ENCODE measurements at regions not wholly inside any gene's neighbourhood (a gene's known extent, or its start where the extent isn't known, plus 50 kb on each side); places are given as distances from the start of the nearest gene placed in this dataset.

- DNase-seq: no peak
These were observed 1473.8 kb downstream of the TBC1D22A start for GRCh38 chr22:48236261-48236660.

- no peak for DNase-seq
These were observed 1473.3 kb downstream of the TBC1D22A start for GRCh38 chr22:48235744-48236143.

GRCh38 chr22:48234011-48234410 lies 1471.6 kb downstream of the TBC1D22A start:
- DNase-seq: no peak

GRCh38 chr22:48233586-48233985 lies 1471.1 kb downstream of the TBC1D22A start:
- DNase-seq: no peak

GRCh38 chr22:48228468-48228867 lies 1466.0 kb downstream of the TBC1D22A start:
- no peak for DNase-seq

- DNase-seq: no peak
These were observed 1465.0 kb downstream of the TBC1D22A start for GRCh38 chr22:48227341-48228018.

- no peak for DNase-seq
These were observed 1463.9 kb downstream of the TBC1D22A start for GRCh38 chr22:48226026-48227013.

- no peak for DNase-seq
These were observed 1461.9 kb downstream of the TBC1D22A start for GRCh38 chr22:48224332-48224731.

GRCh38 chr22:48223488-48224190 lies 1461.2 kb downstream of the TBC1D22A start:
- no peak for DNase-seq

GRCh38 chr22:48222742-48223487 lies 1460.5 kb downstream of the TBC1D22A start:
- DNase-seq: no peak

GRCh38 chr22:48218889-48219420 lies 1456.5 kb downstream of the TBC1D22A start:
- no peak for DNase-seq

GRCh38 chr22:48217596-48217995 lies 1455.1 kb downstream of the TBC1D22A start:
- DNase-seq: no peak

GRCh38 chr22:48212727-48213126 lies 1450.3 kb downstream of the TBC1D22A start:
- no peak for DNase-seq

- no peak for DNase-seq
These were observed 1448.4 kb downstream of the TBC1D22A start for GRCh38 chr22:48210812-48211211.

- DNase-seq: no peak
These were observed 1447.7 kb downstream of the TBC1D22A start for GRCh38 chr22:48210198-48210580.

GRCh38 chr22:48209473-48210197 lies 1447.2 kb downstream of the TBC1D22A start:
- DNase-seq: no peak

- no peak for DNase-seq
These were observed 1446.4 kb downstream of the TBC1D22A start for GRCh38 chr22:48208894-48209293.

GRCh38 chr22:48207919-48208535 lies 1445.6 kb downstream of the TBC1D22A start:
- no peak for DNase-seq

GRCh38 chr22:48205790-48206189 lies 1443.3 kb downstream of the TBC1D22A start:
- no peak for DNase-seq

- no peak for DNase-seq
These were observed 1442.7 kb downstream of the TBC1D22A start for GRCh38 chr22:48205161-48205560.

GRCh38 chr22:48204296-48204695 lies 1441.8 kb downstream of the TBC1D22A start:
- DNase-seq: no peak
